ENCODE measurements at regions not wholly inside any gene's neighbourhood (a gene's known extent, or its start where the extent isn't known, plus 50 kb on each side); places are given as distances from the start of the nearest gene placed in this dataset.

GRCh38 chr4:45043911-45044310 lies 317.6 kb upstream of the GNPDA2 start:
- no peak overlapping the region for H3K4me3 Mint-ChIP-seq
- WGBS, 2 experiments (ENCODE audit: insufficient coverage in 1 of 2, insufficient read length in 1 of 2) = 66% methylated on average over 2 of the region's 2 CpGs; no CpG with 5 or more reads in 1 of the 2 experiments

DNA sequence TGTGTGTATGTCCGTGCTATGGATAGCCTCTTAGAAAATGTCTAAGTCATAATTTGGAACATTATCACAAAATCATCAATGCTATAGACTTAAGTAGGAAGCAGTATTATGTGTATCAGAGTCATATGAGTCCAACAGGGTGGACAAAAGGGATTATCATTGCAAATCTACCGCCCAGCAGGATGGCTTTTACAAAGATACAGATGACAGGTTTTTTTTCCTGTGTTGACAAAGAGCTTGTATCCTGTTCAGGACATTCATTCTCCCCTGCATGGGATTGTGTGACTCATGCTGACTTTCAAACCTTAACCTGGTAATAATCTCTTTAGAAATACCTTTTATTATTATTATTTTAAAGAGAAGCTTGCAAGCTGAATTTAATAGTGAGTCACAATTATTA lies 310.3 kb upstream of the GNPDA2 start:
- peaks cover 11% of the 10 kb centered on the region for H3K9me3 ChIP-seq (ENCODE audit: control insufficient read depth, low read length)
- H3K27me3 Mint-ChIP-seq (ENCODE audit: insufficient read depth) = peaks cover 10% of the 10 kb centered on the region
- WGBS, 2 experiments (ENCODE audit: insufficient coverage in 1 of 2, insufficient read length in 1 of 2) = 27 to 40% methylated on average over 1 of the region's 2 CpGs
- H3K4me3 Mint-ChIP-seq = no peak overlapping the region
- no peak overlapping the region for H3K27ac Mint-ChIP-seq
- H3K27ac ChIP-seq (ENCODE audit: low read depth, low read length) = no peak overlapping the region
- H3K4me1 ChIP-seq (ENCODE audit: control insufficient read depth, insufficient read depth, low read length) = peaks cover 9% of the 10 kb centered on the region
- TF ChIP-seq, protein P1, sequence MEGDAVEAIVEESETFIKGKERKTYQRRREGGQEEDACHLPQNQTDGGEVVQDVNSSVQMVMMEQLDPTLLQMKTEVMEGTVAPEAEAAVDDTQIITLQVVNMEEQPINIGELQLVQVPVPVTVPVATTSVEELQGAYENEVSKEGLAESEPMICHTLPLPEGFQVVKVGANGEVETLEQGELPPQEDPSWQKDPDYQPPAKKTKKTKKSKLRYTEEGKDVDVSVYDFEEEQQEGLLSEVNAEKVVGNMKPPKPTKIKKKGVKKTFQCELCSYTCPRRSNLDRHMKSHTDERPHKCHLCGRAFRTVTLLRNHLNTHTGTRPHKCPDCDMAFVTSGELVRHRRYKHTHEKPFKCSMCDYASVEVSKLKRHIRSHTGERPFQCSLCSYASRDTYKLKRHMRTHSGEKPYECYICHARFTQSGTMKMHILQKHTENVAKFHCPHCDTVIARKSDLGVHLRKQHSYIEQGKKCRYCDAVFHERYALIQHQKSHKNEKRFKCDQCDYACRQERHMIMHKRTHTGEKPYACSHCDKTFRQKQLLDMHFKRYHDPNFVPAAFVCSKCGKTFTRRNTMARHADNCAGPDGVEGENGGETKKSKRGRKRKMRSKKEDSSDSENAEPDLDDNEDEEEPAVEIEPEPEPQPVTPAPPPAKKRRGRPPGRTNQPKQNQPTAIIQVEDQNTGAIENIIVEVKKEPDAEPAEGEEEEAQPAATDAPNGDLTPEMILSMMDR (conservative IDR thresholded peaks at IDR 0.05) = no peak
- peaks cover 26% of the 10 kb centered on the region for H3K4me1 Mint-ChIP-seq
- no peak overlapping the region for H3K9ac ChIP-seq (ENCODE audit: extremely low read depth, low read length, poor library complexity, severe bottlenecking)
- H3K36me3 Mint-ChIP-seq (ENCODE audit: low read depth) = no peaks in the 10 kb centered on the region
- DNase-seq = no peak
- H3K9me3 Mint-ChIP-seq = peaks cover 4% of the 10 kb centered on the region
- H3K4me3 ChIP-seq (ENCODE audit: low read length) = no peak overlapping the region
- no peaks in the 10 kb centered on the region for H3K36me3 ChIP-seq (ENCODE audit: control insufficient read depth, insufficient read depth, low read length)
- no peaks in the 10 kb centered on the region for H3K27me3 ChIP-seq (ENCODE audit: control insufficient read depth, insufficient read depth, low read length, poor library complexity, severe bottlenecking)

More at GRCh38 chr4:45043911-45044310, 317.6 kb upstream of the GNPDA2 start:
- Mint-ChIP-seq H3K9me3 (peaks cover 62% of the 10 kb centered on the region), H3K4me1 (peaks cover 9% of the 10 kb centered on the region), H3K27me3 (ENCODE audit: insufficient read depth) (peaks cover 4% of the 10 kb centered on the region), H3K27ac (no peak overlapping the region), H3K36me3 (ENCODE audit: low read depth) (peaks cover 11% of the 10 kb centered on the region)
- no peak overlapping the region for H3K9ac ChIP-seq (ENCODE audit: extremely low read depth, low read length, poor library complexity, severe bottlenecking)
- H3K9me3 ChIP-seq (ENCODE audit: control insufficient read depth, low read length) = peaks cover 68% of the 10 kb centered on the region
- no peaks in the 10 kb centered on the region for H3K36me3 ChIP-seq (ENCODE audit: control insufficient read depth, insufficient read depth, low read length)
- TF ChIP-seq, protein P1 (conservative IDR thresholded peaks at IDR 0.05) = no peak
- H3K27me3 ChIP-seq (ENCODE audit: control insufficient read depth, insufficient read depth, low read length, poor library complexity, severe bottlenecking) = no peaks in the 10 kb centered on the region
- peak overlapping the region; percentile 40 for H3K4me3 ChIP-seq (ENCODE audit: low read length)
- H3K27ac ChIP-seq (ENCODE audit: low read depth, low read length) = no peak overlapping the region
- peaks cover 4% of the 10 kb centered on the region for H3K4me1 ChIP-seq (ENCODE audit: control insufficient read depth, insufficient read depth, low read length)
- no peak for DNase-seq

- peaks cover 17% of the 10 kb centered on the region for H3K27me3 Mint-ChIP-seq (ENCODE audit: insufficient read depth)
- WGBS, 2 experiments (ENCODE audit: insufficient coverage in 1 of 2, insufficient read length in 1 of 2) = 39 to 55% methylated on average over 3 to 5 of the region's 5 CpGs
- H3K9me3 ChIP-seq (ENCODE audit: control insufficient read depth, low read length) = no peaks in the 10 kb centered on the region
- peaks cover 9% of the 10 kb centered on the region for H3K4me1 ChIP-seq (ENCODE audit: control insufficient read depth, insufficient read depth, low read length)
- H3K36me3 Mint-ChIP-seq (ENCODE audit: low read depth) = no peaks in the 10 kb centered on the region
- TF ChIP-seq, protein P1 (conservative IDR thresholded peaks at IDR 0.05) = no peak
- H3K27ac ChIP-seq (ENCODE audit: low read depth, low read length) = no peak overlapping the region
- no peak overlapping the region for H3K4me3 Mint-ChIP-seq
- H3K36me3 ChIP-seq (ENCODE audit: control insufficient read depth, insufficient read depth, low read length) = no peaks in the 10 kb centered on the region
- no peak overlapping the region for H3K27ac Mint-ChIP-seq
- DNase-seq = peak; percentile 55
- H3K27me3 ChIP-seq (ENCODE audit: control insufficient read depth, insufficient read depth, low read length, poor library complexity, severe bottlenecking) = no peaks in the 10 kb centered on the region
- H3K4me3 ChIP-seq (ENCODE audit: low read length) = no peak overlapping the region
- H3K9ac ChIP-seq (ENCODE audit: extremely low read depth, low read length, poor library complexity, severe bottlenecking) = no peak overlapping the region
- H3K9me3 Mint-ChIP-seq = no peaks in the 10 kb centered on the region
- peaks cover 38% of the 10 kb centered on the region for H3K4me1 Mint-ChIP-seq
Measured at GRCh38 chr4:45033676-45034419, 307.5 kb upstream of the GNPDA2 start.

All from endodermal cell (in vitro differentiated cells).